K562 (cell line): ENCODE measurements at regions not wholly inside any gene's neighbourhood (a gene's known extent, or its start where the extent isn't known, plus 50 kb on each side); places are given as distances from the start of the nearest gene placed in this dataset.

ENCODE experiments used
- ATAC-seq: fragments of 200-7000 bp; cut with Tn5 transposase; 3 replicates; pipeline ENCODE4 v1.9.1; 2020; ENCODE audit warnings: moderate library complexity
- BruUV-seq: library from RNA; stranded (reverse); fragments of 400-500 nt; replicated peaks from 2 replicates; lab custom pipeline; 2021; lab: Mats Ljungman, UMichigan
- CTCF ChIA-PET: fragments of 300-600 bp; formaldehyde crosslinking; extraction: SDS; loops from one replicate; lab custom pipeline; 2021; ENCODE audit warnings: low intra/inter-chr PET ratio; lab: Yijun Ruan, JAX
- POLR2A ChIA-PET: fragments of 300-600, 350-650 bp; sonication (Branson Sonifier 250); formaldehyde crosslinking; extraction: SDS; loops from one replicate; lab custom pipeline; 2021; ENCODE audit warnings: antibody characterized with exemption, inconsistent platforms; lab: Yijun Ruan, JAX
- DNase-seq, 4 experiments: peaks; one replicate each; pipeline versions ENCODE4 v3.0.0 to v3.0.0-alpha.2; 2011 to 2018; ENCODE audit warnings: low spot score in 3 of 4, mixed read lengths in 3 of 4; ENCODE audit errors: extremely low read depth in 1 of 4
- FAIRE-seq: peaks from 2 replicates; lab custom pipeline; 2011; peaks lifted over from hg19 to GRCh38; lab: Jason Lieb, UNC
- H2AFZ ChIP-seq: 2 replicates; pipeline ENCODE4 v1.6.0; 2011; ENCODE audit warnings: low read depth, low read length, control low read depth, inconsistent platforms
- H3K27ac ChIP-seq: fragments of 200-600 bp; 3 replicates; pipeline ENCODE4 v1.8.0; 2011; ENCODE audit warnings: low read depth, mild to moderate bottlenecking, control low read depth, inconsistent platforms, low read length, moderate library complexity, mixed read lengths; ENCODE audit errors: extremely low read depth
- H3K27me3 ChIP-seq, 2 experiments: fragments of 300-600 bp in 1 of 2; 2 replicates in 1 of 2; 3 replicates in 1 of 2; pipeline versions ENCODE4 v1.6.0 to v1.8.0; 2011; ENCODE audit warnings: inconsistent platforms in 2 of 2, low read length in 2 of 2, mild to moderate bottlenecking in 1 of 2, mixed read lengths in 1 of 2, moderate library complexity in 1 of 2; ENCODE audit not compliant: control insufficient read depth in 2 of 2, insufficient read depth in 2 of 2
- H3K36me3 ChIP-seq: fragments of 300-600 bp; 3 replicates; pipeline ENCODE4 v1.8.0; 2011; ENCODE audit warnings: mild to moderate bottlenecking, low read length, inconsistent platforms; ENCODE audit not compliant: control insufficient read depth, insufficient read depth
- H3K4me1 ChIP-seq, 2 experiments: fragments of 200-600 bp in 1 of 2; replicated peaks in 1 of 2; 2 replicates in 1 of 2; 3 replicates in 1 of 2; pipeline versions ENCODE4 v1.5.1 to v1.8.0; 2011; ENCODE audit warnings: inconsistent platforms in 2 of 2, low read length in 2 of 2, mild to moderate bottlenecking in 1 of 2, mixed read lengths in 1 of 2, moderate library complexity in 1 of 2; ENCODE audit not compliant: control insufficient read depth in 2 of 2, insufficient read depth in 2 of 2
- H3K4me2 ChIP-seq: 2 replicates; pipeline ENCODE4 v1.6.1; 2011; ENCODE audit warnings: low read length, control low read depth, inconsistent platforms, mixed read lengths; ENCODE audit not compliant: insufficient read depth
- H3K4me3 ChIP-seq: fragments of 200-600 bp; sonication (generic), shearing (Covaris generic); 2 replicates; pipeline ENCODE4 v1.5.1; 2016; ENCODE audit warnings: control low read depth, inconsistent platforms
- H3K79me2 ChIP-seq: fragments of 200-600 bp; 3 replicates; pipeline ENCODE4 v1.8.0; 2011; ENCODE audit warnings: low read length, inconsistent platforms; ENCODE audit not compliant: control insufficient read depth, insufficient read depth
- H3K9ac ChIP-seq, 2 experiments: 2 replicates each; pipeline versions ENCODE4 v1.6.0 to v1.6.1; 2011; ENCODE audit warnings: low read depth in 2 of 2, low read length in 2 of 2, control low read depth in 1 of 2, inconsistent platforms in 1 of 2, mild to moderate bottlenecking in 1 of 2, mixed read lengths in 1 of 2; ENCODE audit not compliant: insufficient read depth in 1 of 2
- H3K9me1 ChIP-seq: one replicate; pipeline ENCODE4 v1.6.0; 2011; ENCODE audit warnings: inconsistent platforms, mild to moderate bottlenecking, low read length, moderate library complexity; ENCODE audit not compliant: control insufficient read depth, insufficient read depth
- H3K9me3 ChIP-seq: replicated peaks from 2 replicates; pipeline ENCODE4 v1.5.1; 2011; ENCODE audit warnings: low read depth, low read length, inconsistent platforms; ENCODE audit not compliant: control insufficient read depth, insufficient read depth
- H4K20me1 ChIP-seq: replicated peaks from 2 replicates; pipeline ENCODE4 v1.6.1; 2011; ENCODE audit warnings: low read length, inconsistent platforms, mixed read lengths; ENCODE audit not compliant: control insufficient read depth, insufficient read depth
- ERF ChIP-seq: fragments of 450-650 bp; formaldehyde crosslinking; IDR thresholded peaks from 2 replicates; pipeline ENCODE4 v1.4.0; 2020; ENCODE audit warnings: mild to moderate bottlenecking, mixed read lengths
- HLTF ChIP-seq: fragments of 450-650 bp; IDR thresholded peaks from 2 replicates; pipeline ENCODE4 v1.6.1; 2016
- MAFK ChIP-seq: IDR thresholded peaks from 2 replicates; pipeline ENCODE4 v1.6.1; 2011; ENCODE audit warnings: low read length, improper control_type of control experiment
- MYNN ChIP-seq, 2 experiments: sonication (generic); formaldehyde crosslinking in 1 of 2; IDR thresholded peaks; 2 replicates each; pipeline versions ENCODE4 v1.5.0 to v1.6.1; 2016 to 2020; ENCODE audit warnings: antibody characterized with exemption in 1 of 2, missing genetic modification reagents in 1 of 2
- PHTF2 ChIP-seq: fragments of 250-450 bp; sonication (Bioruptor Pico); IDR thresholded peaks from 2 replicates; pipeline ENCODE4 v1.5.0; 2021; ENCODE audit warnings: mild to moderate bottlenecking
- POLR2A ChIP-seq: fragments of 450-650 bp; conservative IDR thresholded peaks from 2 replicates; pipeline ENCODE4 v1.6.1; 2016
- PYGO2 ChIP-seq: fragments of 450-650 bp; IDR thresholded peaks from 2 replicates; pipeline ENCODE4 v1.6.1; 2016; ENCODE audit warnings: mild to moderate bottlenecking, missing genetic modification characterization, moderate library complexity, missing compliant biosample characterization
- ZNF41 ChIP-seq: fragments of 250-450 bp; sonication (Bioruptor Pico); conservative IDR thresholded peaks from 2 replicates; pipeline ENCODE4 v1.4.0; 2020; ENCODE audit warnings: mild to moderate bottlenecking
- WGBS: fragments of 100-300 bp; shearing (Covaris generic); methylation state at CpG from one replicate; pipeline ENCODE4 v1.1.6; 2016; ENCODE audit warnings: low coverage, mixed read lengths; ENCODE audit not compliant: insufficient coverage; ENCODE audit errors: missing lambda C conversion rate; 5-methylcytosine and 5-hydroxymethylcytosine counted together
- in situ Hi-C: fragments of 300-500 bp; cut with MboI; formaldehyde crosslinking; loops from 4 replicates; pipeline ENCODE4 v1.15.0; 2018; ENCODE audit warnings: inconsistent platforms, mixed read lengths
- intact Hi-C: fragments of 100-400 bp; cut with micrococcal nuclease; formaldehyde crosslinking; loops from 2 replicates; pipeline ENCODE4 v1.14.2; 2022
- TF ChIP-seq, protein P1 (sequence below), 2 experiments: fragments of 450-650 bp; conservative IDR thresholded peaks; 2 replicates each; pipeline ENCODE4 v1.6.1; 2017; ENCODE audit warnings: mild to moderate bottlenecking in 2 of 2, moderate library complexity in 2 of 2
- TF ChIP-seq, protein P2 (sequence below): fragments of 450-650 bp; IDR thresholded peaks from 2 replicates; pipeline ENCODE4 v1.6.1; 2016; ENCODE audit warnings: mild to moderate bottlenecking, moderate library complexity

DNA sequence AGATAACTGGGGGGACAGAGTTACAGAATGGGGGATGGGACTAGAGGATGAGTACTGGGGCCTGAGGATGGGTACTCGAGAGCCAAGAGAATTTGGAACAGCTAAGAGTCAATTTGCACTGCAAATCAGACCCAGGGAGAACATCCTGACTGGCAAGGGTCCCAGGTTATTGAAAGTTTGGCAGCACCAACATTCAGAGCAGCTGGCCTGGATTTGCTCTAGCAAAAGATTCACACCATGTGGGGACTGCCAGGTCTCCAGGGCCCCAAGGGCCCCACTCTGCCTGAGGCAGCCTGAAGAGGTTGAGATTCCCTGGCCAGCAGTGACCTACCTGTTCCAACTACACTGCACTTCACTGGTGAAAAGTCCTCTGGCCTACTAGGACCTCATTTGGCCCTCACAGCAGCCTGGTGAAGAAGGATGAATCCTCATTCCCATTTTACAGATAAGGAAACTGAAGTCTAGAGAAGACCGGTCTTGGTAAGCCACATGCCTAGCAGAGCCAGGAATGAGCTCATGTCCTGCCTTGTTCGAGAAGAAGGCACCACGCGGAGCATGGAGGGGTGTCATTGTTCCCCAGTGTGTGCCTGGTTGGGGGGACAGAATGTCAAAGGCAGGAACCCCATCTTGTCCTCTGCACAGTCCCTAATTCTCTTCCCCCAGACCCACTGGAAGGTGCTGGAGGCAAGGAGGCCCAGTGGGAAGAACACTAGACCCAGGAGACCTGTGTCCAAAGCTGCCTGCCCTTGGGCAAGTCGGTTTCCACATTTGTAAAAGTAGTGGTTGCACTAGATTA, 258.6 kb downstream of the TNS1 start:
- Histone ChIP-seq H3K4me2 (no peak overlapping the region), H3K4me1 (no peaks in the 10 kb centered on the region), H4K20me1 (no peaks in the 10 kb centered on the region), H3K27me3 (peaks cover 0 to 17% of the 10 kb centered on the region in 2 experiments; a peak in 2 of 5 replicates), H3K27ac (no peak overlapping the region), H3K4me3 (no peak overlapping the region), H3K9ac (no peak overlapping the region), H3K79me2 (no peaks in the 10 kb centered on the region), H3K9me3 (no peaks in the 10 kb centered on the region), H2AFZ (no peak overlapping the region), H3K36me3 (no peaks in the 10 kb centered on the region), H3K9me1 (no peaks in the 10 kb centered on the region)
- no TSS peak for BruUV-seq
- 2% methylated on average over 6 of the region's 6 CpGs for WGBS
- ATAC-seq (no peak), DNase-seq (no peak), FAIRE-seq (no peak)
- in situ Hi-C loops, result no loop called here
- ChIA-PET POLR2A (interaction anchor here (0.6 kb wide), 1 partner anchor 800 kb away, joined by 3 read pairs; no protein-coding TSS in a partner anchor), CTCF (no interaction called here)
- intact Hi-C loops, result no loop called here
- TF ChIP-seq PHTF2 (CRISPR knock-in tag), result no peak
- TF ChIP-seq ERF (CRISPR knock-in tag), result no peak
- TF ChIP-seq POLR2A, result no peak
- TF ChIP-seq PYGO2 (tag), result no peak
- no peak for TF ChIP-seq HLTF
- TF ChIP-seq MAFK, result no peak
- TF ChIP-seq, protein P1, sequence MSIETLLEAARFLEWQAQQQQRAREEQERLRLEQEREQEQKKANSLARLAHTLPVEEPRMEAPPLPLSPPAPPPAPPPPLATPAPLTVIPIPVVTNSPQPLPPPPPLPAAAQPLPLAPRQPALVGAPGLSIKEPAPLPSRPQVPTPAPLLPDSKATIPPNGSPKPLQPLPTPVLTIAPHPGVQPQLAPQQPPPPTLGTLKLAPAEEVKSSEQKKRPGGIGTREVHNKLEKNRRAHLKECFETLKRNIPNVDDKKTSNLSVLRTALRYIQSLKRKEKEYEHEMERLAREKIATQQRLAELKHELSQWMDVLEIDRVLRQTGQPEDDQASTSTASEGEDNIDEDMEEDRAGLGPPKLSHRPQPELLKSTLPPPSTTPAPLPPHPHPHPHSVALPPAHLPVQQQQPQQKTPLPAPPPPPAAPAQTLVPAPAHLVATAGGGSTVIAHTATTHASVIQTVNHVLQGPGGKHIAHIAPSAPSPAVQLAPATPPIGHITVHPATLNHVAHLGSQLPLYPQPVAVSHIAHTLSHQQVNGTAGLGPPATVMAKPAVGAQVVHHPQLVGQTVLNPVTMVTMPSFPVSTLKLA (conservative IDR thresholded peaks at IDR 0.05), result no peak
- TF ChIP-seq, protein P2, sequence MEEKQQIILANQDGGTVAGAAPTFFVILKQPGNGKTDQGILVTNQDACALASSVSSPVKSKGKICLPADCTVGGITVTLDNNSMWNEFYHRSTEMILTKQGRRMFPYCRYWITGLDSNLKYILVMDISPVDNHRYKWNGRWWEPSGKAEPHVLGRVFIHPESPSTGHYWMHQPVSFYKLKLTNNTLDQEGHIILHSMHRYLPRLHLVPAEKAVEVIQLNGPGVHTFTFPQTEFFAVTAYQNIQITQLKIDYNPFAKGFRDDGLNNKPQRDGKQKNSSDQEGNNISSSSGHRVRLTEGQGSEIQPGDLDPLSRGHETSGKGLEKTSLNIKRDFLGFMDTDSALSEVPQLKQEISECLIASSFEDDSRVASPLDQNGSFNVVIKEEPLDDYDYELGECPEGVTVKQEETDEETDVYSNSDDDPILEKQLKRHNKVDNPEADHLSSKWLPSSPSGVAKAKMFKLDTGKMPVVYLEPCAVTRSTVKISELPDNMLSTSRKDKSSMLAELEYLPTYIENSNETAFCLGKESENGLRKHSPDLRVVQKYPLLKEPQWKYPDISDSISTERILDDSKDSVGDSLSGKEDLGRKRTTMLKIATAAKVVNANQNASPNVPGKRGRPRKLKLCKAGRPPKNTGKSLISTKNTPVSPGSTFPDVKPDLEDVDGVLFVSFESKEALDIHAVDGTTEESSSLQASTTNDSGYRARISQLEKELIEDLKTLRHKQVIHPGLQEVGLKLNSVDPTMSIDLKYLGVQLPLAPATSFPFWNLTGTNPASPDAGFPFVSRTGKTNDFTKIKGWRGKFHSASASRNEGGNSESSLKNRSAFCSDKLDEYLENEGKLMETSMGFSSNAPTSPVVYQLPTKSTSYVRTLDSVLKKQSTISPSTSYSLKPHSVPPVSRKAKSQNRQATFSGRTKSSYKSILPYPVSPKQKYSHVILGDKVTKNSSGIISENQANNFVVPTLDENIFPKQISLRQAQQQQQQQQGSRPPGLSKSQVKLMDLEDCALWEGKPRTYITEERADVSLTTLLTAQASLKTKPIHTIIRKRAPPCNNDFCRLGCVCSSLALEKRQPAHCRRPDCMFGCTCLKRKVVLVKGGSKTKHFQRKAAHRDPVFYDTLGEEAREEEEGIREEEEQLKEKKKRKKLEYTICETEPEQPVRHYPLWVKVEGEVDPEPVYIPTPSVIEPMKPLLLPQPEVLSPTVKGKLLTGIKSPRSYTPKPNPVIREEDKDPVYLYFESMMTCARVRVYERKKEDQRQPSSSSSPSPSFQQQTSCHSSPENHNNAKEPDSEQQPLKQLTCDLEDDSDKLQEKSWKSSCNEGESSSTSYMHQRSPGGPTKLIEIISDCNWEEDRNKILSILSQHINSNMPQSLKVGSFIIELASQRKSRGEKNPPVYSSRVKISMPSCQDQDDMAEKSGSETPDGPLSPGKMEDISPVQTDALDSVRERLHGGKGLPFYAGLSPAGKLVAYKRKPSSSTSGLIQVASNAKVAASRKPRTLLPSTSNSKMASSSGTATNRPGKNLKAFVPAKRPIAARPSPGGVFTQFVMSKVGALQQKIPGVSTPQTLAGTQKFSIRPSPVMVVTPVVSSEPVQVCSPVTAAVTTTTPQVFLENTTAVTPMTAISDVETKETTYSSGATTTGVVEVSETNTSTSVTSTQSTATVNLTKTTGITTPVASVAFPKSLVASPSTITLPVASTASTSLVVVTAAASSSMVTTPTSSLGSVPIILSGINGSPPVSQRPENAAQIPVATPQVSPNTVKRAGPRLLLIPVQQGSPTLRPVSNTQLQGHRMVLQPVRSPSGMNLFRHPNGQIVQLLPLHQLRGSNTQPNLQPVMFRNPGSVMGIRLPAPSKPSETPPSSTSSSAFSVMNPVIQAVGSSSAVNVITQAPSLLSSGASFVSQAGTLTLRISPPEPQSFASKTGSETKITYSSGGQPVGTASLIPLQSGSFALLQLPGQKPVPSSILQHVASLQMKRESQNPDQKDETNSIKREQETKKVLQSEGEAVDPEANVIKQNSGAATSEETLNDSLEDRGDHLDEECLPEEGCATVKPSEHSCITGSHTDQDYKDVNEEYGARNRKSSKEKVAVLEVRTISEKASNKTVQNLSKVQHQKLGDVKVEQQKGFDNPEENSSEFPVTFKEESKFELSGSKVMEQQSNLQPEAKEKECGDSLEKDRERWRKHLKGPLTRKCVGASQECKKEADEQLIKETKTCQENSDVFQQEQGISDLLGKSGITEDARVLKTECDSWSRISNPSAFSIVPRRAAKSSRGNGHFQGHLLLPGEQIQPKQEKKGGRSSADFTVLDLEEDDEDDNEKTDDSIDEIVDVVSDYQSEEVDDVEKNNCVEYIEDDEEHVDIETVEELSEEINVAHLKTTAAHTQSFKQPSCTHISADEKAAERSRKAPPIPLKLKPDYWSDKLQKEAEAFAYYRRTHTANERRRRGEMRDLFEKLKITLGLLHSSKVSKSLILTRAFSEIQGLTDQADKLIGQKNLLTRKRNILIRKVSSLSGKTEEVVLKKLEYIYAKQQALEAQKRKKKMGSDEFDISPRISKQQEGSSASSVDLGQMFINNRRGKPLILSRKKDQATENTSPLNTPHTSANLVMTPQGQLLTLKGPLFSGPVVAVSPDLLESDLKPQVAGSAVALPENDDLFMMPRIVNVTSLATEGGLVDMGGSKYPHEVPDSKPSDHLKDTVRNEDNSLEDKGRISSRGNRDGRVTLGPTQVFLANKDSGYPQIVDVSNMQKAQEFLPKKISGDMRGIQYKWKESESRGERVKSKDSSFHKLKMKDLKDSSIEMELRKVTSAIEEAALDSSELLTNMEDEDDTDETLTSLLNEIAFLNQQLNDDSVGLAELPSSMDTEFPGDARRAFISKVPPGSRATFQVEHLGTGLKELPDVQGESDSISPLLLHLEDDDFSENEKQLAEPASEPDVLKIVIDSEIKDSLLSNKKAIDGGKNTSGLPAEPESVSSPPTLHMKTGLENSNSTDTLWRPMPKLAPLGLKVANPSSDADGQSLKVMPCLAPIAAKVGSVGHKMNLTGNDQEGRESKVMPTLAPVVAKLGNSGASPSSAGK, result no peak
- no peak for TF ChIP-seq MYNN (IDR thresholded peaks at IDR 0.05)
- TF ChIP-seq MYNN (CRISPR knock-in tag; IDR thresholded peaks at IDR 0.05), result no peak
- no peak for TF ChIP-seq ZNF41 (CRISPR knock-in tag)
- TF ChIP-seq, all 486 proteins: peak for 0
